ENCODE measurements at regions not wholly inside any gene's neighbourhood (a gene's known extent, or its start where the extent isn't known, plus 50 kb on each side); places are given as distances from the start of the nearest gene placed in this dataset.
"Not testable (repeated sequence)": the region's sequence is repeated elsewhere in the genome, so short reads cannot be mapped to it uniquely, and the experiment has no call there.

- TF ChIP-seq CTCF (IDR thresholded peaks at IDR 0.05), result no peak
- no peak overlapping the region for H3K27ac Mint-ChIP-seq (ENCODE audit: unreplicated experiment)
- H3K4me1 Mint-ChIP-seq (ENCODE audit: unreplicated experiment), result no peaks in the 10 kb centered on the region
- no peaks in the 10 kb centered on the region for H3K9me3 Mint-ChIP-seq (ENCODE audit: unreplicated experiment)
- H3K27me3 Mint-ChIP-seq (ENCODE audit: unreplicated experiment), result no peaks in the 10 kb centered on the region
- no peak overlapping the region for H3K4me3 Mint-ChIP-seq (ENCODE audit: unreplicated experiment)
- no peaks in the 10 kb centered on the region for H3K36me3 Mint-ChIP-seq (ENCODE audit: unreplicated experiment)
- DNase-seq (ENCODE audit: extremely low spot score, unreplicated experiment), result no peak
Observed at GRCh38 chr1:83043244-83043643, 955.7 kb downstream of the TTLL7 start.

DNA sequence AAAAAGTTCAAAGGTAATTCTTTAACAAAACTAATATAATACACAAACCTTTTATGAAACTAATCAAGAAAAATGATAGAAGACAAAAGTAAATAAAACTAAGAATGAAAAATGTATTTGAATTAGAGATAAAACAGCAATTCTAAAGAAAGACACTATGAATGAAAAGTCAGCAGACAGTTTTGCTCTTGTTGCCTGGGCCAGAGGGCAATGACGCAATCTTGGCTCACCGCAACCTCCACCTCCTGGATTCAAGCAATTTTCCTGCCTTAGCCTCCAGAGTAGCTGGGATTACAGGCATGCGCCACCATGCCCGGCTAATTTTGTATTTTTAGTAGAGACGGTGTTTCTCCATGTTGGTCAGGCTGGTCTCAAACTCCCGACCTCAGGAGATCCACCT lies 959.8 kb downstream of the TTLL7 start:
- H3K4me1 Mint-ChIP-seq (ENCODE audit: unreplicated experiment); H3K36me3 Mint-ChIP-seq (ENCODE audit: unreplicated experiment); H3K27me3 Mint-ChIP-seq (ENCODE audit: unreplicated experiment); H3K27ac Mint-ChIP-seq (ENCODE audit: unreplicated experiment); DNase-seq (ENCODE audit: extremely low spot score, unreplicated experiment); H3K9me3 Mint-ChIP-seq (ENCODE audit: unreplicated experiment); H3K4me3 Mint-ChIP-seq (ENCODE audit: unreplicated experiment): not testable (repeated sequence)

GRCh38 chr1:83034851-83035250 lies 964.1 kb downstream of the TTLL7 start:
- Mint-ChIP-seq H3K4me3 (ENCODE audit: unreplicated experiment) (no peak overlapping the region), H3K4me1 (ENCODE audit: unreplicated experiment) (peaks cover 22% of the 10 kb centered on the region), H3K27ac (ENCODE audit: unreplicated experiment) (peak overlapping the region; percentile 44), H3K9me3 (ENCODE audit: unreplicated experiment) (peaks cover 17% of the 10 kb centered on the region), H3K36me3 (ENCODE audit: unreplicated experiment) (peaks cover 2% of the 10 kb centered on the region), H3K27me3 (ENCODE audit: unreplicated experiment) (no peaks in the 10 kb centered on the region)
- TF ChIP-seq CTCF (IDR thresholded peaks at IDR 0.05), result no peak
- DNase-seq (ENCODE audit: extremely low spot score, unreplicated experiment), result no peak

DNA sequence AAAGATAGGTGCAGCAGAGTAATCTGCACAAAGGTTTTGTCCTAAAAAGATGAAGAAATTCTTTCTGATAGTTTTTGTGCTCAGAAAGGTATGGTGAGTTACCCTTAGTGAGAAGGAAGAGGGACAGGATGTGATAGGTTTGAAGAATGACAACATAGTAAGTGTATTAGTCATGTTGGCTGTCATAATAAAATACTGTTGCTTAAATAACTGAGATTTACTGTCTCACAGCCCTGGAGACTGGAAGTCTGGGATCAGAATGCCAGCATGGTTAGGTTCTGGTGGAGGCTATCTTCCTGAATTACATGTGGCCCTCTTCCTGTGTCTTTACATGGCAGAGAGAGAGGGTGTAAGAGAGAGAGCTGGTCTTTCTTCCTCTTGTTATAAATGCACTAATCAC lies 965.2 kb downstream of the TTLL7 start:
- peaks cover 17% of the 10 kb centered on the region for H3K9me3 Mint-ChIP-seq (ENCODE audit: unreplicated experiment)

DNA sequence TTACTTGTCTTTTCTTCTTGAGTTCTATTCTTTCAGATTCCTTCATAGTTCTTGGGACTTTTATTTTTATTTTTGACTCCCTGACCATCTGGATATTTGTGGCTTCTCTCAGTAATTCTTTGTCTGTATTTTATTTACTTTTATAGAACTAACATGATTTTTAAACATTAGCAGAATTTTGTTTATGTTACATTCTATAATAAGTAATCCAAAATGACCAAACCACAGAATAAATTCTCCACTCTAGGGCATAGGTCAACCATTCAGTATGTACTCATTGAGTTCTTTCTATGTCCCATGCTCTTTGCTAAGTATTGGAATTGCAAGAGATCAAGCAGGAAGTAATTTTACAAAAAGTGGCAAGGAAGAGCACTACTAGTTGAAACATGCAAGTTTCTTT lies 969.0 kb downstream of the TTLL7 start:
- DNase-seq (ENCODE audit: extremely low spot score, unreplicated experiment), result no peak
- H3K27me3 Mint-ChIP-seq (ENCODE audit: unreplicated experiment), result no peaks in the 10 kb centered on the region
- TF ChIP-seq CTCF (IDR thresholded peaks at IDR 0.05), result no peak
- H3K36me3 Mint-ChIP-seq (ENCODE audit: unreplicated experiment), result peaks cover 2% of the 10 kb centered on the region
- peak overlapping the region; percentile 79 for H3K27ac Mint-ChIP-seq (ENCODE audit: unreplicated experiment)
- peaks cover 22% of the 10 kb centered on the region for H3K9me3 Mint-ChIP-seq (ENCODE audit: unreplicated experiment)
- peaks cover 48% of the 10 kb centered on the region for H3K4me1 Mint-ChIP-seq (ENCODE audit: unreplicated experiment)
- H3K4me3 Mint-ChIP-seq (ENCODE audit: unreplicated experiment), result no peak overlapping the region

More for the DNA sequence above, 965.2 kb downstream of the TTLL7 start:
- Mint-ChIP-seq H3K4me3 (ENCODE audit: unreplicated experiment) (no peak overlapping the region), H3K27ac (ENCODE audit: unreplicated experiment) (peak overlapping the region; percentile 35), H3K4me1 (ENCODE audit: unreplicated experiment) (peaks cover 32% of the 10 kb centered on the region), H3K36me3 (ENCODE audit: unreplicated experiment) (peaks cover 2% of the 10 kb centered on the region), H3K27me3 (ENCODE audit: unreplicated experiment) (no peaks in the 10 kb centered on the region)
- DNase-seq (ENCODE audit: extremely low spot score, unreplicated experiment), result no peak
- TF ChIP-seq CTCF (IDR thresholded peaks at IDR 0.05), result no peak

GRCh38 chr1:83029050-83029449 lies 969.9 kb downstream of the TTLL7 start:
- Mint-ChIP-seq H3K4me3 (ENCODE audit: unreplicated experiment) (no peak overlapping the region), H3K27me3 (ENCODE audit: unreplicated experiment) (no peaks in the 10 kb centered on the region), H3K36me3 (ENCODE audit: unreplicated experiment) (peaks cover 2% of the 10 kb centered on the region), H3K9me3 (ENCODE audit: unreplicated experiment) (peaks cover 22% of the 10 kb centered on the region), H3K27ac (ENCODE audit: unreplicated experiment) (no peak overlapping the region), H3K4me1 (ENCODE audit: unreplicated experiment) (peaks cover 52% of the 10 kb centered on the region)
- no peak for TF ChIP-seq CTCF (IDR thresholded peaks at IDR 0.05)
- DNase-seq (ENCODE audit: extremely low spot score, unreplicated experiment), result no peak

All from osteocyte (in vitro differentiated cells).